GM19025 (cell line): ENCODE measurements at regions not wholly inside any gene's neighbourhood (a gene's known extent, or its start where the extent isn't known, plus 50 kb on each side); places are given as distances from the start of the nearest gene placed in this dataset.
"Not testable (repeated sequence)": the region's sequence is repeated elsewhere in the genome, so short reads cannot be mapped to it uniquely, and the experiment has no call there.

Experiments used
- ATAC-seq: cut with Tn5 transposase; IDR thresholded peaks from one replicate; pipeline ENCODE4 v1.9.1; 2021; ENCODE audit warnings: mild to moderate bottlenecking, low read depth, moderate library complexity; ENCODE audit not compliant: unreplicated experiment

DNA sequence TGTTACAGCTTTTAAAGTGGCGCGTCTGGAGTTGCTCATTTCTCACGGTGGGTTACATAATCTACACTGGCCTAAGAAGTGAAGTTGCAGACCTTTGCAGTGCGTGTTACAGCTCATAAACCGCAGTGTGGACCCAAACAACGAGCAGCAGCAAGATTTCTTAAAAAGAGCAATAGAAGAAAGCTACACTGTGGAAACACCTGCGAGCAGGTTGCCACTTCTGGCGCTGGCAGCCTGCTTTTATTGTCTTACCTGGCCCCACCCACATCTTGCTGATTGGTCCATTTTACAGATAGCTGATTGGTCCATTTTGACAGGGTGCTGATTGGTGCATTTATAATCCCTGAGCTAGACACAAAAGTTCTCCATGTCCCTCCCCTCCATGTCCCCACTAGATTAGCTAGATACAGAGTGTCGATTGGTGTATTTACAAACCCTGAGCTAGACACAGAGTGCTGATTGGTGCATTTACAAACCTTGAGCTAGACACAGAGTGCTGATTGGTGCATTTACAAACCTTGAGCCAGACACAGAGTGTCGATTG lies 462.9 kb upstream of the JARID2 start:
- not testable (repeated sequence) for ATAC-seq

- no peak for ATAC-seq
These were observed 462.3 kb upstream of the JARID2 start for GRCh38 chr6:14783594-14783993.

DNA sequence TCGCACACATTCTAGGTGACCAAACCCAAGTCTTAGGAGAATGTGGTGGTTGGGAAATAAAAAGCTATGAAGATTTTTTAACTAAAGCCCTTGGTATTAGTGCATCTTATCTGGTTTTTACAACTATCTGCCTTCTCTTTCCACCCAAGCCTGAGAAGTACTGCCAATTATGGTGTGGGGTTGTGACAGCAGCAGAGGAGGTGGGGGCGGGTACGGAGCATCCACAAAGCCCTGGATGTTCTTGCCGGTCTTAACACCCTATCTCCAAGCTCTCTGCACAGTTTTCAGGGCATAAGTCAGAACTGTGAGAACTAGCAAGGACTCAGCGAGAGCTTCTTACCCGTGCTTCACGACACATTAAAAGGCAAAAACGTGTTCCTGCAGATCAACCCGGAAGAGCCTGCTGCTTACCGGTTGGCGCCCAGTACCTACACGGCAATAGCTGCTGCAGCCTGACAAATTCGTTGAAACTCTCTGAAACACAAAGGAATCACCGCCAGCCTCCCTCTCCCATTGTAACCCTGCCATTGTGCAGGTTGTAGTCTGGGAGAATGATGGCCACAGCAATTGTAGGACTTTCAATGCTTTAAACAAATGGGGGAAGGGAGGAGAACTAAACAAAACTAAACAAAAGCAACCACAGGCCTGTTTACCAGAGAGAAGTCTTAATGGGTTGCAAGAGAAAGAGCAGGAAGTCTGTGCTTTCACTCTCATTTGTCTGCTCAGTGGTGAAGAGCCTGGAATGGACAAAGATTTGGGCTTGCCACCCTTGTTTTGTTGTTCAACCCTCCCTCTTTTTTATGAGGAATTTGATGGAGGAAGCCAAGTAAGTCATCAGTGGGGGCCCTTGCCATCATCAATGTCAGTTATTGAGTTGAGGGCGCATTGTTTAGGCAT lies 461.0 kb upstream of the JARID2 start:
- ATAC-seq = no peak

DNA sequence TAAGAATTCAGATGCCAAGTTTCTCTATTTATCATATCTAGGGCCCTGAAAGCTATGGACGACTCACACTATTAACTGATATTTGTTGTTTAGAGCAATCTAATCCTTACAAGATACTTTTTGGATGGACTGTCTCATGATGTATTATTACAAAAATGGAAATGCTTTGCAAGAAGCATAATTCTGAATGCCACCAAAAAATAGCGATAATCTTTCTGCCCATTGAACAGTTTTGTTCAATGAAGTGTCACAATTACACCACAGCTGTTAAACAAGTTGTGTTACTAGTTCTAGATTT lies 460.4 kb upstream of the JARID2 start:
- no peak for ATAC-seq

DNA sequence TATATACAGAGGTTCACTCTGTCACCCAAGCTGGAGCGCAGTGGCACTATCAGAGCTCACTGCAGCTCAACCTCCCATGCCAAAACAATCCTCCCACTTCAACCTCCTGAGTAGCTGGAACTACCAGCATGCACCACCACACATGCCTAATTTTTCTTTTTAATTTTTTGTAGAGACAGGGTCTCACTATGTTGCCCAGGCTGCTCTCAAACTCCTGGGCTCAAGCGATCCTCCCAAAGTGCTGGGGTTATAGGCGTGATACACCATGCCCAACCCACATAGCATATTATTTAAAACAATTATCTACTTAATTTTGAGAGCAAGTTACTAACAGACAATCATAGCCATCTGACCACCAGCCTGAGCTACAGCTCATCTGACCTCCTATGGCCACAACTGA lies 459.9 kb upstream of the JARID2 start:
- no peak for ATAC-seq

DNA sequence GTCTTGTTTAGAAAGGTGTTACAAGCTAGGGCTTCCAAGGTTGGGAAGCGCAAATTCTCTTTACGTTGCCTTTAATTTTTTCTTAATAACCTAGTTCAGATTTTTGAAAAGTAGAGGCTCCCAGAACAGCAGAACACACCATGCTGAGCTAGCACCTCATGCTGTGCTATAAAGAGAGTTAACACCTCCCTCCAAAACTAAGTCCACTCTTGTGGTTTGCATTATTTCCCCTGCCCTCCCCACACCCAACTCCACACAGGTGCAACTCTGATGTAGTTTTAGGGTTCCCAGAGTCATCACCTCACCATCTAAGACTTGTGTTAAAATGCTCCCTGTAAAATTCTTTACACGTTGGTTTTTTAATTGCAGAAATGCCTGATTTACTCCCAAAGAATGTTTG lies 459.4 kb upstream of the JARID2 start:
- no peak for ATAC-seq

GRCh38 chr6:14787250-14787649 lies 458.6 kb upstream of the JARID2 start:
- no peak for ATAC-seq

- no peak for ATAC-seq
These were observed 458.2 kb upstream of the JARID2 start for GRCh38 chr6:14787677-14788076.

DNA sequence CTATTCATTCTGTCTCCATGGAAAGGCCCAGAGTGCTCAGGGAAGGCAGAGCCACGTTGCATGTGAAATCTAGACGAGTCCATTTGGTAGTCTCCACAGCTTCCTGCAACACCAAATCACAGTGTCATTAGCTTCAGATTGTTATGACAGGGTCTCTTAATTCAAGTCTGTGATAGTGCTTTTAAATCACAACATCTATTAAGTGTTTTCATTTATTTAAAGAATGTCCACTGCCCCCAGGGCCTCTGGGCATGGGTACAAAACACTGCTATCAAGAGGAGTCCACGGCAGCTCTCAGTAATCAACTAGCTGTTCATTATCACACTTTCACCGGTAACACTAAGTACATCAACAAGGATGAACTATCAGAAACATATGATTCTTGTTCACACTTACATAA lies 455.9 kb upstream of the JARID2 start:
- no peak for ATAC-seq

DNA sequence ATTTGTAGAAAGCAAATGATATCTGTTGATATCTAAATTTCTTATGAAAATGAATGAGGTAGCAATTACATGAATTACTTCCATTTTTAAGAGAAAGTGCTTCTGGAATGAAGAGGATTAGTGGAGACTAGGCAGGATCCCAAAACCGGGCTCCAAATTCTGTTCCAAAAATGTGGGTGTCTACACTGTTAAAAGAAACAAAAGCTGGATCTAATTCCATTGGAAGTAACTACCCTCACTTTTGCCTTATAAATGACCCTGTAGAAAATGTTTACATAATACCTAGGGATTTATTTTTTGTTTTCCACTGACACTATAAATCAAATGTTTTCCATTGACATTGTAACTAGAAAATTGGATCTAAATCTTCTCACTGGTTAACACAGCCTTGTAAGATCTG lies 454.9 kb upstream of the JARID2 start:
- ATAC-seq = no peak

GRCh38 chr6:14791526-14791925 lies 454.3 kb upstream of the JARID2 start:
- no peak for ATAC-seq

DNA sequence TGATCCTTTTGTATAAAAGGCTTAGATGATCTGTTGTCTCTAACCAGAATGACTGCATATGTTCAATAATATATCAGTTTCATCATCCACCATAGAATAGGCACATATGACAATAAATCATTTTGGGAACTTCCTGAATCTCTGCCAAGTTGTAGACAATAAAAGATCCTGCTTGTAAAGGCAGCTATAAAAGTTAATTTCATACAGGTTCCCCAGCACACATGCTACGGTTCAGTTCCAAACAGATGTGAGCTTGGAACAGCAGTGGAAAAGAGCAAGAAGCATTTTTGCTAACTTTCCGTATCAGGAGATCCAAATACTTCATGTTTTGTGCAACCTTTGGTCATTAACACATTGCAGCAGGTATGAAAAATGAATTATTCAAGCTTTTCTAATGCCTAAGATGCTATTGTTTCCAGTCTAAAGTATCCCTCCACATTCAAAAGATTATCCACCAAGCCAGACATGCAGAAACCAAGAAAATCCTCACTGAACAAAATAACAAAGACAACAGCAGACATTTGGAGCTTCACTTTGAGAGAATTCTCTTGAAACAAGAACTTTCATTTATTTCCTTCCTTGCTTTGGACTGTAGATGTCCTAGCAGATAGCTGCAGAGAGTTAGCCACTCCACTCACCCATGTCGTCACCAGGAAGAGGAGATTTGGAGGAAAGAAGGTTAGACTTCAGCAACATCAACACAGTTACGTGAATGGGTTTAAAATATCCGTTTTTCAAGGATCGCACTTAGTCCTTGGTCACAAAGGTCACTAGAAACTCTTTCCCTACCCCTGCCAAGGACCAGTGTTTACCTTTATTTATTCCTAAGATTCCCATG lies 453.5 kb upstream of the JARID2 start:
- ATAC-seq = no peak

- ATAC-seq = no peak
These were observed 450.4 kb upstream of the JARID2 start for GRCh38 chr6:14795451-14795850.

- no peak for ATAC-seq
These were observed 448.7 kb upstream of the JARID2 start for GRCh38 chr6:14796974-14797762.

- ATAC-seq = no peak
These were observed 447.8 kb upstream of the JARID2 start for GRCh38 chr6:14797875-14798593.

DNA sequence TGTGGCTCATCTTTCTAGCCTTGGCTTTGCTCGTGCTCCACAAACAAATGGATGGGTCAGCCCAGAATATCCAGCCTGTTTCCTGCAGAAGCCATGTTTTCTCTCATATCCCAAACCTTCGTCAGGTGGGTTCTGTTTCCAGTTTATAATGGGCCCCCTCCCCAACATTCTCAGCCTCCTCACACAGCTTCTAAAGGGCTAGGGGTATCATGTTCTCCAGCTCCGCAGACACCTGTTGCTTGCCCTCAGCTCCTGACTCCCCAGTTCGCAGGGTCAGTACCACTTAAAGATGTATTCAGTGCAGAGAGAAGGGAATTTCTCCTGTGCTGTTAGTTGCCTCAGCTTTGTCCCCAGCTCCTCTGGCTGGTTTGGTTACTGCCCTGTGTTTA lies 447.3 kb upstream of the JARID2 start:
- no peak for ATAC-seq

- no peak for ATAC-seq
These were observed 446.8 kb upstream of the JARID2 start for GRCh38 chr6:14798996-14799588.

GRCh38 chr6:14799928-14800327 lies 445.9 kb upstream of the JARID2 start:
- ATAC-seq = no peak

DNA sequence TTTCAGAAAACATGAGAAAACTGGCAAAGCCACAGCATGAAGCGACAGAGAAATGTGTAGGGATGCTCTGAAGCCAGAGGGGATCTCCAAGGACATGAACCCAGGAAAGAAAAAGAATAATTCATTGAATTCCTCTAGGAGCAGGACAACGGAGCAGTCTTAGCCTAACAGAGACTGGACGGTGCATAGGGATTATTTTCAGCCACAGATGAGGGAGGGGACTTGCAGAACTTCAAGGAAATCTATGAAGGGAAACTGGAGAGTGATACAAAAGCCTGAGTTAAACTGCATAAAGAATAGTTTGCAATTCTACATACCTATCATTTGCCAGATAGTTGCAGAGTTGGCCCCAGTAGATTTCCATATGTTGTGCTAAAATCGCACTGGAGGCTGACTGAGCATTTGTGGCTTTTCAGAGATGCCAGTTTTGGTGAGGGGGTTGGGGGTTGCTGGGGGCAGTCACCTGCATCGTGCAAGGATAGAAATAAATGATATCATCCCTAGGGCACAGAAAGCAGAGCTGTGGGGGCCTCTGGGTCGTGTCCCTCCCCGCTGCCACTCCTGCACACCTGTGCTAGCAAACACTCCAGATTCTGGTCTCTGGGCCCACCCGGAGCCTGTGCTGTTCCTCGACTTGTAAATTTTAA lies 443.2 kb upstream of the JARID2 start:
- ATAC-seq = no peak
